ENCODE measurements at regions not wholly inside any gene's neighbourhood (a gene's known extent, or its start where the extent isn't known, plus 50 kb on each side); places are given as distances from the start of the nearest gene placed in this dataset.
A peak's percentile ranks its signal among the peaks of the same experiment; 100 is the strongest.

DNA sequence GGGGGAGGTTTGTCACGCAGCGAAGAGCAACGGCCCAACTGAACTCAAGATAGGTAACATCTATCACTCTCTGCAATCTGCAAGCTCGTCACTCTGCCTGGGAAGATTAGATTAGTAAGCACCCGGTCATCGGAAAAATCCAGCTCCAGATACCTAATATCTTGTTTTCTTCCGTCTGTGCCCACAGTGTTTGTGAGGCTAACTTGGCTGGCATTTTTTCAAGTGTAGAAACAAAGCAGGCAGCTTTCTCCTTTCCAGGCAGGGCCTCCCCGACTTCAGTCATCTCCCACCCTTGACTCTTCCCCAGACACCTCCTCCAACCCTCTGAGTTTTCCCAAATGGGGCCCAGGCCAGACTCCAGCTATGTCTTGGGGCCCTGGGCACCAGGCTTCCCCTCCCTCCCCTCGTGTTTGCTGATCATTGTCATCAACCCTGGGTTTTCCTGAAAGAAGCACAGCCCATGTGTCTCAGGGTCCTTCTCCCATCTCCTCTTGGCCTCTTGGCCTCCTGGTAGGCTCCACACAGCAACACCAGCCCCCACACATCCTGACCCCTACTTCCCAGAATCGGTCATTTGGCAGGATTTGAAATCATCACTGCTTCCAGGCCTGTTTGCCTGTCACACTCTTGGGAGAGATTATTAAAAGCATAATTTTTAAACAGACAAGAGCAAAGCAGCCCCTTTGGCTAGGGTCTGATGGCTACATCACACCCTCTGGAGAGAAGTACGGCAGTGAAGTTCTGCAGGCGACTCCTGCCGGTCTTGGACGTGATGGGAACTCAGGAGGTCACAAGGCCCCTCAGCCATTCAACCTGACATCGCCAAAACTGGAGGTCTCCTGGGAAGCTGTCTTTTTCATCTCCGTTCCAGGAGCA, 144.9 kb upstream of the ID2 start:
- H3K27ac ChIP-seq (ENCODE audit: low read depth, low read length) = no peak overlapping the region
- 64 to 72% (median 65%) methylated on average over 16 of the region's 16 CpGs for WGBS, 3 donors

- WGBS, 3 donors = 58 to 76% (median 61%) methylated on average over 4 of the region's 4 CpGs
- no peak overlapping the region for H3K27ac ChIP-seq (ENCODE audit: low read depth, low read length)
Observed at GRCh38 chr2:8537562-8538155, 144.2 kb upstream of the ID2 start.

DNA sequence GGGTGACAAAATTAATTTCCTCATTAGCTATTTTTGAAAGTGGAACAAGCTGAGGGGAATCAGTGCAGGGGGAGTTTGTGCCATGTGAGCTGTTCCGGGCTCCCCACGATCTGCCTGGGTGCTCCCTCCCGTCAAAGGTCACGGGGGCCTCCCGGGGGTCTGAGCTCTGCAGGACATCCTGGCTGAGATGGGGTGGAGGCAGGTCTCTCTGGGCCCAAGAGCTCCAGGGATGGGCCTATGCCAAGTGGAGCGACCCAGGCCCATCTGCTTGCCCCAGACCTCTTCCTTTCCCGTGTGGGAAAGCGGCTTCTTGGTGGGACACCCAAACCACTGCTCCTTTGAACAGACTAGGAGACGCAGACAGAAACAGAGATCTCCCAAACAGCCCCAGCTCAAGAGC, 143.3 kb upstream of the ID2 start:
- WGBS, 3 donors = 71 to 76% (median 71%) methylated on average over 9 of the region's 9 CpGs
- H3K27ac ChIP-seq (ENCODE audit: low read depth, low read length) = no peak overlapping the region

GRCh38 chr2:8538931-8539621, 142.8 kb upstream of the ID2 start:
- WGBS, 3 donors = 80 to 86% (median 80%) methylated on average over 14 of the region's 14 CpGs
- H3K27ac ChIP-seq (ENCODE audit: low read depth, low read length) = no peak overlapping the region

- H3K27ac ChIP-seq (ENCODE audit: low read depth, low read length) = no peak overlapping the region
- WGBS, 3 donors = 50 to 62% (median 58%) methylated on average over 14 of the region's 14 CpGs
Observed at GRCh38 chr2:8539743-8540551, 141.9 kb upstream of the ID2 start.

DNA sequence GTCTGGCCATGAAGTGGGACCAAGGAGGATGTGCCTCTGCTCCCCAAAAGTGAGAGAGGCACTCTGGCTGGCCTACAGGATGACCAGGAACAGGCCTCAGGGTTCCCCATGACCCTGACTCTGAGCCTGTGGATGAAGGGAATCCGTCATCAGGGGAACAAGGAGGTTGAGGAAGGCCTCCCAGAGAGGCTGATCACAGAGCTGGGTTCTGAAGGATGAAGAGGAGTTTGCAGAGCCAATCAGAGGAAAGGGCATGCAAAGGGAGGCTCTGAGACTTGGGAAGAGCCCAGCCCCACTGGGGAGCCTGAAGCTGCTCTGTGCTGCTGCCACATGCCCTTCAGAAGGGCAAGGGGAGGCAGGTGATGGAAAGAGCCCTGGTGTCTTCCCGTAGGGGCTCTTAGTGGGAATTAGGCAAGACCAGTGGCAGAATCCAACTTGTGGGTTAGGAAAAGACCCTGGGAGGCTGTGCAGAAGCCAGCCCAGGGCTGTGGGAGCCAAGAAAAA, 141.3 kb upstream of the ID2 start:
- no peak overlapping the region for H3K27ac ChIP-seq (ENCODE audit: low read depth, low read length)
- WGBS, 3 donors = 78 to 92% (median 83%) methylated on average over 2 of the region's 2 CpGs

DNA sequence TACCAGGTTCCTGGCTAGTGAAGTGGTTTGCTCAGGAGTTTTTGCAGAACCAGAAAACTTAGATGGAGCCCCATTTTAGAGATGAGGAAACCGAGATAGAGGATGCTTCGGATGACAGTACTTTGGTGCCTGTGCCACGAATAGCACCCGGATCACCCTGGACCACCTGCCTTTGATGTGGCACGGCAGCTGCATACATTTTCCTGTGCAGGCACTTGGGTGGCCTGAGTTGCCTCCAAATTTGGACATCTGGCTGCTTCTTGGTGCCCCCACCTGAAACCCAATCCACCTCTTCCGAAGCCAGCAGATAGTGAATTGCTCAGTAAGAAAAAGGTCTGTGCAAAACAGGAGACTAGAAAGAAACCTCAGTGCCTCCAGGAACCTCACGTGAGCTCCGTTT, 140.6 kb upstream of the ID2 start:
- WGBS, 3 donors = 87 to 92% (median 88%) methylated on average over 8 of the region's 8 CpGs

GRCh38 chr2:8541636-8542035, 140.2 kb upstream of the ID2 start:
- 80 to 97% (median 97%) methylated on average over 14 of the region's 14 CpGs for WGBS, 3 donors
- no peak overlapping the region for H3K27ac ChIP-seq (ENCODE audit: low read depth, low read length)

More for the DNA sequence above, 140.6 kb upstream of the ID2 start:
- no peak overlapping the region for H3K27ac ChIP-seq (ENCODE audit: low read depth, low read length)

DNA sequence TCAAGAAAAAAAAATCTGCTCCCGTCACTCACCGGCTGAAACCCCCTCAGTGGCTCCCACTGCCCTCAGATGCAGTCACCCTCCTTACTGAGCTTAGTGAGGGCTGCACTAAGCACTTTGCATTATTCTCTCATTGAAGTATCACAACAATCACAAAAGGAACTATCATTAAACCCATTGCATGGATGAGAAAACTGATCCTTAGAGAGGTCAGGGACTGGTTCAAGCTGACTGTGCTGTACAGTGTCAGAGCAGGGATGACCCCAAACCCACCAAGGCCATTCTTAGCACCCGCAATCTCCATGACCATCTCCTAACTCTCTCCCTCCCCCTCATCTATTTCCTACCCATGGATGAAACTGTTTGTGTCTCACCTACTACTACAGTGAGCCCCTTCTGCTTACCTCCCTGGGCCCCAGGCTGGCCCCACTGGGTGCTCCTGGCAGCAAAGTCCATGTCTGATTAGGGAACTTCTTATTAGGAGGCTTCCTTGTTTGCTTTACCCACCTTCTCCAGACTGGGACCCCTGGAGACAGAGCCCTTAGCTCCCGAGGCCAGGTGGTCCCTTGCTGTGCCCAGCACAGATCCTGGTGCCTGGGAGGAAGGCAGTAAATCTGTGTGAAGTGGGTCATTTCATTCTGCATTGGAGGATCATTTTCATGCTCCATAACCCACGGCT, 139.3 kb upstream of the ID2 start:
- no peak overlapping the region for H3K27ac ChIP-seq (ENCODE audit: low read depth, low read length)
- 83 to 85% (median 85%) methylated on average over 5 of the region's 5 CpGs for WGBS, 3 donors

DNA sequence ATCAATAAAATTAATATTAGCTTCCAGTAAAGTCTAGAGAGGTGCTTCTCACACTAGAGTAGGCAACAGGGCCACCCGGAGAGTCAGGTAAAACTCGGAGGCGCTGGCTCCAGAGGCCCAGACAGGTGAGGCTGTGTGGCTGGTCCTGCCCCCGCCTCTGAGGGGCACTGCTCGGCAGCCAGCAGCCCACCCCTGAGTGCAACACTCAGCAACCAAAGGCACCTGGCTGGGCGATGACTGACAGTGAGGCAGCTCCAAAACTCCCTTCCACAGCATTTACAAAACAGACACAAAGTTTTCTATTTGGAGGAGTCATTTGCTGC, 138.8 kb upstream of the ID2 start:
- H3K27ac ChIP-seq (ENCODE audit: low read depth, low read length) = no peak overlapping the region

GRCh38 chr2:8543383-8544170, 138.3 kb upstream of the ID2 start:
- H3K27ac ChIP-seq (ENCODE audit: low read depth, low read length) = no peak overlapping the region
- WGBS, 3 donors = 38 to 77% (median 41%) methylated on average over 26 to 29 of the region's 29 CpGs

More for the DNA sequence above, 138.8 kb upstream of the ID2 start:
- 78 to 92% (median 79%) methylated on average over 6 of the region's 6 CpGs for WGBS, 3 donors

GRCh38 chr2:8544171-8544785, 137.6 kb upstream of the ID2 start:
- WGBS, 3 donors = 73 to 89% (median 81%) methylated on average over 15 of the region's 15 CpGs
- H3K27ac ChIP-seq (ENCODE audit: low read depth, low read length) = peak overlapping the region; percentile 13

- H3K27ac ChIP-seq (ENCODE audit: low read depth, low read length) = no peak overlapping the region
- 37 to 79% (median 42%) methylated on average over 26 to 27 of the region's 27 CpGs for WGBS, 3 donors
Observed at GRCh38 chr2:8544786-8545694, 136.8 kb upstream of the ID2 start.

GRCh38 chr2:8545695-8546611, 135.9 kb upstream of the ID2 start:
- 85 to 93% (median 87%) methylated on average over 30 of the region's 30 CpGs for WGBS, 3 donors
- no peak overlapping the region for H3K27ac ChIP-seq (ENCODE audit: low read depth, low read length)

Measured in adipose tissue (tissue), 3 donors.